Upper lobe of left lung (tissue), 6 donors: ENCODE measurements at regions not wholly inside any gene's neighbourhood (a gene's known extent, or its start where the extent isn't known, plus 50 kb on each side); places are given as distances from the start of the nearest gene placed in this dataset.

Experiments used
- ATAC-seq, 2 donors: fragments of 200-7000 bp; cut with Tn5 transposase; one replicate each; pipeline ENCODE4 v1.9.1; 2022; ENCODE audit warnings: mild to moderate bottlenecking in 2 of 2, moderate library complexity in 2 of 2; ENCODE audit not compliant: low FRiP score in 2 of 2
- DNase-seq, 2 donors: peaks; one replicate each; pipeline ENCODE4 v3.0.0-alpha.2; 2019 to 2020
- H3K27ac ChIP-seq, 4 donors: fragments of 200-600 bp; sonication (generic); one replicate each; pipeline ENCODE4 v1.5.1; 2016 to 2019
- H3K27me3 ChIP-seq, 4 donors: fragments of 200-600 bp; sonication (generic); one replicate each; pipeline ENCODE4 v1.5.1; 2017 to 2019
- H3K36me3 ChIP-seq, 4 donors: fragments of 200-600 bp; sonication (generic); one replicate each; pipeline ENCODE4 v1.5.1; 2016 to 2019
- H3K4me1 ChIP-seq, 4 donors: fragments of 200-600 bp; sonication (generic); one replicate each; pipeline ENCODE4 v1.5.1; 2018 to 2019
- H3K4me3 ChIP-seq, 4 donors: fragments of 200-600 bp; sonication (generic); one replicate each; pipeline ENCODE4 v1.5.1; 2017 to 2019; ENCODE audit warnings: mild to moderate bottlenecking in 2 of 4, moderate library complexity in 1 of 4
- H3K9me3 ChIP-seq, 4 donors: fragments of 200-600 bp; sonication (generic); one replicate each; pipeline ENCODE4 v1.5.1; 2018 to 2019
- EP300 ChIP-seq, 4 donors: sonication (generic); formaldehyde crosslinking; IDR thresholded peaks; one replicate each; pipeline ENCODE4 v1.5.1; 2017; ENCODE audit warnings: antibody characterized with exemption in 4 of 4, control low read depth in 2 of 4
- POLR2A ChIP-seq, 4 donors: fragments of 450-650 bp; IDR thresholded peaks; one replicate each; pipeline ENCODE4 v1.5.1; 2016 to 2017; ENCODE audit warnings: antibody characterized with exemption in 4 of 4, mild to moderate bottlenecking in 2 of 4
- POLR2AphosphoS5 ChIP-seq, 2 donors: sonication (generic); formaldehyde crosslinking; IDR thresholded peaks; one replicate each; pipeline ENCODE4 v1.5.1; 2017; ENCODE audit warnings: antibody characterized with exemption in 2 of 2
- WGBS, 2 donors: methylation state at CpG; one replicate each; pipeline ENCODE4 v1.1.5; 2017 to 2018; 5-methylcytosine and 5-hydroxymethylcytosine counted together
- TF ChIP-seq, protein P1 (sequence below), 6 experiments: fragments of 450-650 bp in 4 of 6; fragments of 200-600 bp in 2 of 6; sonication (generic) in 2 of 6; IDR thresholded peaks; one replicate each; pipeline ENCODE4 v1.5.1; 2016 to 2019; ENCODE audit warnings: antibody characterized with exemption in 6 of 6
- donor health status: DM: no; HTN: no; CAD: no; lungs with moderate emphysema.
- donor health status: DM: no; HTN: yes; CAD: no; lungs with severe emphysema.

GRCh38 chr10:55374917-55375316 is 573.9 kb upstream of the PCDH15 start:
- no peak for ATAC-seq
- Histone ChIP-seq H3K9me3 (no peaks in the 10 kb centered on the region), H3K4me1 (no peaks in the 10 kb centered on the region), H3K36me3 (no peaks in the 10 kb centered on the region), H3K4me3 (no peak overlapping the region), H3K27ac (no peak overlapping the region), H3K27me3 (no peaks in the 10 kb centered on the region)
- TF ChIP-seq POLR2A (IDR thresholded peaks at IDR 0.05) (no peak), POLR2AphosphoS5 (IDR thresholded peaks at IDR 0.05) (no peak), EP300 (IDR thresholded peaks at IDR 0.05) (no peak)
- TF ChIP-seq, protein P1, sequence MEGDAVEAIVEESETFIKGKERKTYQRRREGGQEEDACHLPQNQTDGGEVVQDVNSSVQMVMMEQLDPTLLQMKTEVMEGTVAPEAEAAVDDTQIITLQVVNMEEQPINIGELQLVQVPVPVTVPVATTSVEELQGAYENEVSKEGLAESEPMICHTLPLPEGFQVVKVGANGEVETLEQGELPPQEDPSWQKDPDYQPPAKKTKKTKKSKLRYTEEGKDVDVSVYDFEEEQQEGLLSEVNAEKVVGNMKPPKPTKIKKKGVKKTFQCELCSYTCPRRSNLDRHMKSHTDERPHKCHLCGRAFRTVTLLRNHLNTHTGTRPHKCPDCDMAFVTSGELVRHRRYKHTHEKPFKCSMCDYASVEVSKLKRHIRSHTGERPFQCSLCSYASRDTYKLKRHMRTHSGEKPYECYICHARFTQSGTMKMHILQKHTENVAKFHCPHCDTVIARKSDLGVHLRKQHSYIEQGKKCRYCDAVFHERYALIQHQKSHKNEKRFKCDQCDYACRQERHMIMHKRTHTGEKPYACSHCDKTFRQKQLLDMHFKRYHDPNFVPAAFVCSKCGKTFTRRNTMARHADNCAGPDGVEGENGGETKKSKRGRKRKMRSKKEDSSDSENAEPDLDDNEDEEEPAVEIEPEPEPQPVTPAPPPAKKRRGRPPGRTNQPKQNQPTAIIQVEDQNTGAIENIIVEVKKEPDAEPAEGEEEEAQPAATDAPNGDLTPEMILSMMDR (IDR thresholded peaks at IDR 0.05), result no peak
- DNase-seq, result no peak
- 57 to 58% methylated on average over 2 of the region's 2 CpGs for WGBS, 2 donors

DNA sequence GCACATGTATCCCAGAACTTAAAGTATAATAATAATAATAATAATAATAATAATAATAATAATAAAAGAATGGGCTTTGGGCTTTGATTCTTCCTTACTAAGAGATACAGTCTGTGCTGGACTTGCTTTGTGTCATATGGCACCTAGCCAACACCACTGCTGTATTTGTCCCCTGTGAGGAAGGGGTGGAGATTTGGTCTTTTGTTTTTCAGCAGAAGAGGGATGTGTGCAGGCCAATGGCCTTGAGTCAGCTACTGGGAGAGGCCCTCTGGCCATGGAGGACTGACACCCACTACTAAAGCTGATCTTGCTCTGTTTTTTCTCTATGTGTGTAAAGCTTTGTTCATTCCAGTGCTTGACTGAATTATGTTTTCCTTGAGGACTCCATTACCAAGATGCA is 573.0 kb upstream of the PCDH15 start:
- H3K4me3 ChIP-seq, result no peak overlapping the region
- TF ChIP-seq, protein P1 (IDR thresholded peaks at IDR 0.05), result no peak
- TF ChIP-seq POLR2AphosphoS5 (IDR thresholded peaks at IDR 0.05) (no peak), EP300 (IDR thresholded peaks at IDR 0.05) (no peak), POLR2A (IDR thresholded peaks at IDR 0.05) (no peak)
- H3K36me3 ChIP-seq, result no peaks in the 10 kb centered on the region
- no peaks in the 10 kb centered on the region for H3K27me3 ChIP-seq
- ATAC-seq, result peak in 1 of 2 donors; percentile 53
- no peak for DNase-seq
- no peaks in the 10 kb centered on the region for H3K9me3 ChIP-seq
- H3K27ac ChIP-seq, result no peak overlapping the region
- H3K4me1 ChIP-seq, result no peaks in the 10 kb centered on the region

DNA sequence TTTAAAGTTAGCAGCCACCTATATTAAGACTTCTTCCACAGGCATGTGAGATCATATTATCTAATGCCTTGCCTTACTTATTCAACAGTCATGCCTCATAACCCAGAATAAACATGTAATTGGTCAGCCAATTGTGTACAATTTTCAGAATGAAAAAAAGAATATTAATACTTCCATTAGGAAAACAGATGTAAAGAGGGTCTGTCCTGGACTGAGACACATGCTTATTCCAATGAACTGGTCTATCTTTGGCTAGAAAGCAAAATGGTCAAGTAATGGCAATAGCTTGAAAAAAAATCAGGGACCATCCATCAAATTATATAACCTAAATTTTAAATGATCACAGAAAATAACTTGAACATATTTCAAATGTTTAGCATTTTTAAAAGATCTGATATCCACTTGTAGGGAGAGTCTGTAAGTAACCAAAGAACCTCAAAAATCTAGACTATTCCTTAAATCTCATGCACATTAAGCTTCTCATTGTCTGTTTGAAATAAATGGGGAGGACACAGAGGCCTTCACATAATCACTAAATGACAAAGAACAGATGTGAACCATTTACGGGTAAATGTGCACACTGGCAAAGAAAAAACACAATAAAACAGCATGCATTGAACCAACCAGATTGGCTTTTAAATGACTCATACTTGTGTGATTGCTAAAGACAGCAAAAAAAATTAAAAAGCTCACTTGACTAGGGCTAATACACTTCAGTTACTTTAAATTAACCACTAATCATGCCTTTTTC is 568.8 kb upstream of the PCDH15 start:
- 77 to 78% methylated on average over 1 of the region's 1 CpG for WGBS, 2 donors
- no peaks in the 10 kb centered on the region for H3K36me3 ChIP-seq

DNA sequence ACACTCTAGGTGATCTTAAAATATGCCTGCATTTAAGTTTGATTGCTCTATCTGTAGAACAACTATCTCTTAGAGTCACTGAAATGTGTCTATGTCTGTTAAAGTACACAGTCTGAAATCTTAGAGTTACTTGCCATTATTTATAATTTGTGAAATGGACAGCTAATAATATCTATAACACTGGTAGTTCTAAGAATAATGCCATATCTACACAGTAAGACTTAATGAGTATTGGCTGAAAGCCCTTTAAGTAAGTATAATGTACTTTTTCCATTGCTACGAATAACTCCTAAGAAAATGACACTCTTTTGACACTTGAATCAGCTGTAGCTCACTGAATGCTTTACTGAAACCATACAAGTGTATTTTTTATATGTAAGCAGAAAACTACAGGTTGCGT is 567.4 kb upstream of the PCDH15 start:
- WGBS, 2 donors, result 67 to 78% methylated on average over 2 of the region's 2 CpGs
- TF ChIP-seq, protein P1 (IDR thresholded peaks at IDR 0.05), result no peak
- TF ChIP-seq POLR2AphosphoS5 (IDR thresholded peaks at IDR 0.05) (no peak), EP300 (IDR thresholded peaks at IDR 0.05) (no peak), POLR2A (IDR thresholded peaks at IDR 0.05) (no peak)
- H3K27ac ChIP-seq, result no peak overlapping the region
- no peak overlapping the region for H3K4me3 ChIP-seq
- H3K36me3 ChIP-seq, result no peaks in the 10 kb centered on the region
- no peak for ATAC-seq
- H3K9me3 ChIP-seq, result no peaks in the 10 kb centered on the region
- no peaks in the 10 kb centered on the region for H3K4me1 ChIP-seq
- no peak for DNase-seq
- H3K27me3 ChIP-seq, result no peaks in the 10 kb centered on the region

More for the DNA sequence above, 568.8 kb upstream of the PCDH15 start:
- ATAC-seq (no peak), DNase-seq (no peak)
- no peaks in the 10 kb centered on the region for H3K4me1 ChIP-seq
- TF ChIP-seq EP300 (IDR thresholded peaks at IDR 0.05) (no peak), POLR2AphosphoS5 (IDR thresholded peaks at IDR 0.05) (no peak), POLR2A (IDR thresholded peaks at IDR 0.05) (no peak)
- TF ChIP-seq, protein P1 (IDR thresholded peaks at IDR 0.05), result no peak
- H3K27me3 ChIP-seq, result no peaks in the 10 kb centered on the region
- no peaks in the 10 kb centered on the region for H3K9me3 ChIP-seq
- no peak overlapping the region for H3K27ac ChIP-seq
- no peak overlapping the region for H3K4me3 ChIP-seq

DNA sequence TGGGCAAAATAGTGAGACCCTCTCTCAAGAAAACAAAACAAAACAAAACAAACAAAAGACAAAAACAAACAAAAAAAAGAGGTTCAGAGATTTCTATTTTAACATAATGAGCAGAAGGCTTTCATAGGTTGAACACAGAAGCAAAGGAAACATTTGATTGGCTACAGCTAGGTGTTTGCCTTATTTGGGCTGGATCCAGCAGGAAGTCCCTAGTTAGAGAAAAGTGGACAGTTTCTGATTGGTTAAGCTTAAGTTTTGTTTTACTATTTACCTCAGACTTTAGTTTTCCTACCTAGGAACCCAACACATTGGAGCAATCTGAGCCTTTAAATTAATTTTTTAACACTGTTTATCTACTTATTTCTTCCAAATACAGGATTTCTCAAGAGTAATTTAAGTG is 566.5 kb upstream of the PCDH15 start:
- TF ChIP-seq POLR2AphosphoS5 (IDR thresholded peaks at IDR 0.05), result no peak
- no peak for TF ChIP-seq EP300 (IDR thresholded peaks at IDR 0.05)
- TF ChIP-seq, protein P1 (IDR thresholded peaks at IDR 0.05), result no peak
- TF ChIP-seq POLR2A (IDR thresholded peaks at IDR 0.05), result no peak
- no peak for ATAC-seq
- DNase-seq, result no peak
- Histone ChIP-seq H3K4me3 (no peak overlapping the region), H3K36me3 (no peaks in the 10 kb centered on the region), H3K9me3 (no peaks in the 10 kb centered on the region), H3K27me3 (no peaks in the 10 kb centered on the region), H3K27ac (no peak overlapping the region), H3K4me1 (no peaks in the 10 kb centered on the region)
